Midbrain (tissue), 1 donor: ENCODE measurements at regions not wholly inside any gene's neighbourhood (a gene's known extent, or its start where the extent isn't known, plus 50 kb on each side); places are given as distances from the start of the nearest gene placed in this dataset.

Experiments used
- DNase-seq: peaks from one replicate; lab custom pipeline; 2025; lab: John Stamatoyannopoulos, UW

DNA sequence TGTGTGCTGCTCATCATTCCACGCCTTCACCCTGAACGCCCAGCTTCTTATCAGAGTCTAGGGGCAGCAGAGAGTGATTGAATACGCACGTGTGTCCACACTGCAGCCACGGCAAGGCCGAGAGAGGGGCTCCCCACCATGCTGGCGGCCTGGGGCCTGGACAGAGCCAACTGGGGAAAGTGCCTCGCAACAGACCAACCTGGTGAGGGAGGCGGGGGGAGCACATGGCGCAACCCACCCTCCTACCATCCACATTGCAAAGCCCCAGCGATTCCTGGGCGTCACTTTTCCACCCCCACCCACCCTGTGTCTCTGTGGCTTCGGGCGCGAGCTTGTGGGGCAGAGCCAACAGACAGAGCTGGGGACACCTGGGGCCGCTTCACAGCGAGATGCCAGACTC, 66.4 kb upstream of the DUSP22 start:
- no peak for DNase-seq

DNA sequence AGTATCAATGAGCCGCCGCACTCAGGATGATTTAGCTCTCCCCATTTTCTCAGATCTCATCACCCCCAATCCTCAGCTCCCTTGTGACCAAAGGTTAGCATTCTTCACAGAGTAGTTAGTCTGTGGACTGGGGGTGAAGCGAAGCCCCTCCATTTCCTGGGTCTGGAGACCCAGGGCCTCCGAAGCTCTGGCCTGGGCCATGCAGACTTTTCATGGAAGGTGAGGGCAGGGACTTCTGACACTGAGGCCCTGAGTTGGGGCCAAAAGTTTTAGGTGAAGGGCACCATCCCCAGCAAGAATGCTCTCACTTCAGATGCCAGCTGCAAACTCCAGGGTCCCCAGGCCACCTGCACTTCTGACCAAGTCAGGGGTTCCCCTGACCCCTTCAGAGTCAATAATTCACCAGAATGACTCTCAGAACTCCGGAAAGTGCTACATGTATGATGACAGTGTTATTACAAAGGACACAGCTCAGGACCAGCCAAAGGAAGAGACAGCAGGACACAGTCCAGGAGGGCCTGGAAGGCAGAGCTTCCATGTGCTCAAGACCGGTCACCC, 65.7 kb upstream of the DUSP22 start:
- DNase-seq: no peak

DNA sequence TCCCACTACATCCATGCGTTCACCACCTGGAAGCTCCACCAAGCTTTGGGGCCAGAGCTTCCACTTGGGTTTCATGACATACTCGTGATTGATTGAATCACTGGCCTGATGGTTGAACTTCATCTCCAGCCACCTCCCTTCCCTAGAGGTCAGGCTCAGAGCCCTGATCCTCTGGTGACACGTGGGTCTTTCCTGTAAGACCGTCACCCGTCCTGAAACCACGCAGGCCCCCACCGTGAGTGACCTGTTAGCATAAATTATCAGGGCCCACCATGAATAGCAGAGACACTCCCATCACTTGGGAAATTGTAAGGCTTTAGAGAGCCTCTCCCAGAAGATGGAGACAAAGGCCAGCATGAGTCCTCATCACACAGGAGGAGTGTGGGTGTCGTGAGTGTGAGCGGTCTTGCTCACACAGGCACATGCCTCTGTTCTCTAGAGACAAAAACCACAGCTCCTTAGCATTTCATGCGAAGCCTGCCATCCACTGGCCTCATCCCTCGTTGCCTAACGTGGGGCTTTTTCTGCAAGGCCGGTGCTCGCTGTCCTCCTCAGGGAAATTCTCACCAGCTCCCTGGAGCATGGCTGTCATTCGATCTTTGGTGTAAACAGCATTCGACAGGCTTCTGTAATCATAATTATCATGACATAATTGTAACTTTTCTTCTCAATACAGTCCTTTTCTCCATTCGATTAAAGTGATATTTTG, 65.1 kb upstream of the DUSP22 start:
- peak; percentile 6 for DNase-seq

DNA sequence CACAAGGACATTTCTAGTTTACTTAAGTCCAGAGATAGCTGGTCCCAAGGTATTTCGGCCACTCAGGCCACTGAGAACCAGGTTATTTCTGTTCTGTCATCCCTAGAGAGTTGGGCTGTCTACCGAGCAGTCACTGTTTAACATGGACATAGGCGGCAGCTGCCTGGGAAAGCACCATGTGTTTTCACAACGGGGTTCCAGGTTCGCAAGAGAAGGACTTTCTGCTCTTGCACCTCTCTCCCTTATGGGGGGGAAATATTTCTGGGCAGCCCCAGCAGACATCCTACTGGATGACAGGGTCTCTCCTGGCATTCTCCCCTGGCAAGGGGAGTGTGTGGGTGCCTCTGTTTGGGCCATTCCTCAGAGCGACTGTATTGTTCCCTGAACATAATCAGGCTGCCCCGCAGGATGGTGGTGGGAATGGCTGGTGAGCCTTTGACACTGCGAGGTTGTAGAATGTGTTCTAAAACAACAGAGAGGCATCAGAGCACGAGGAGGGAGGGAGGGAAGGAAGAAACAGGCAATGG, 64.4 kb upstream of the DUSP22 start:
- no peak for DNase-seq

DNA sequence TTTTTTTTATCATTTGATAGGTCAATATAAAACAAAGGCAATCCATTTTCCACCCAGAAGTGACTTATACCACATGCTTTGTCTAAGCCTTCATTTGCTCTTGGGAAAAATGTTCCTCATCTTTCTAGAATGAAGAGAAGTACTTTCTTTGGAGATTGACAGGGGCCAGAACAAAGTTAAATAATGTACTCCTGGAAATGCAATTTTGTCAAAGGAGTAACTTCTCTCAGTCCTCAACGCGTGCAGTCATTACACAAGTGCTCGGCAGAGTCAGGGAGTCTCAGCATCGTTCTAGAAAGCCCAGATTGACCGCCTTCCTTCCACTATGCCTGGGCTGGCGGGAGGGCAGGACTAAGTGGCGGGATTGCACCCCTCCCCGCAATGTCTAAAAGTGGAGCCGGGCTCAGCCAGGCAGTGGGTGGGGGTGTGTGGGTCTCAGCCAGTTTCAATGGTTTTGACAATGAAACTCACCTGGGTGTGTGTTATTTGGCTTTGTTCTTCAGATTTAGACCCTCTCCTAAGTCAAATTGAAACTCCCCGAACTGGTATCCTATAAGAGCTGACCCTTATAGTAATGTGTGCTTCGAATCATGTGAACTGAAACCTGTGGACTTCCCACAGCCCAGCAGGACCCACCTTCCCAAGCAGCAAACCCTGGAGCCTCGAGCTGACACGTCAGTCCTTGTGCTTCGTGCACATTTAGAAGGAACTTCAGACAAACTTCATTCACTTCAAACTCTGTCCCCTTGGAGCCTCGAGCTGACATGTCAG, 63.2 kb upstream of the DUSP22 start:
- no peak for DNase-seq

DNA sequence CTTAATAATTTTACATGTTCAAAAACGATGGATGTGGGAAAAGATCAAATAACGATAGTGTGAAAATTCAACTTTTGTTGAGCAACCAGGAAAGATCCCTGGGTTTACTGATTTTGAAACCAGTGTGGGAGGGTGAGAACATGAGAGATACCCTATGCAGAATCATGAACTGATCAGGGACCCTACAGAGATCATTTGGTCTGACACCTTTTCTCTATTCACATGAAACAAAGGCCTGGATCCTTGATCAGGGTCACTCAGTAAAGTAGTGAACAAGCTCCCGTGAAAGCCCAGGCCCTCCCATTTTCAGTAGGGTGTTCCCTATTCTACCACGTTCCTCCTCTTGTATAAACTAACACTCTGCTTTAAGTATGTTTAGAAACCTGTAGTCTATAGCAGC, 60.5 kb upstream of the DUSP22 start:
- no peak for DNase-seq

DNA sequence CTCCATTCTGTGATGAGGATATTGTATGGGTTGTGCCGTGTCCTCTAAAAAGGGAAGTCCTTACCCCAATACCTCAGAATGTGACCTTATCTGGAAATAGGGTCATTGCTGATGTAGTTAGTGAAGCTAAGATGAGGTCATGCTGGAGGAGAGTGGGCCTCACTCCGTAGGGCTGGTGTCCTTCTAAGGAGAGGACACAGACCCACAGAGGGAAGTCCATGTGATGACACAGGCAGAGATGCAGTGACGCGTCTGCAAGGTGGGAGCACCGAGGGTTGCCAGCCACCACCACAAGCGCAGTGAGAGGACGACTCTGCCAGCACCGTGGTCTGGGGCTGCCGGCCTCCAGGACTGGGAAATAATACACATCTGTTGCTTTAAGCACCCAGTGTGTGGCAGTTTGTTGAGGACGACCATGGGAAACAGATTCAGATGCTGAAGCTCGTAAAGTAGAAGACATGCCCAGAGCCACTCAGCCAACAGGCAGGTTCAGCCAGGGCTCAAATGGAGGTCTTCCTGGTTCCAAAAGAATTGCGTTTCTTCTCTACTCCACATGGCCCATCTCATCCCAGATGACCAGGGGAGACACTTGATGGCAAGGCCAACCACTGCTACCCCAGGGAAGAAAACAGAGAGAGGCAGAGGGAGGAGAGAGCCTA, 59.2 kb upstream of the DUSP22 start:
- no peak for DNase-seq

DNA sequence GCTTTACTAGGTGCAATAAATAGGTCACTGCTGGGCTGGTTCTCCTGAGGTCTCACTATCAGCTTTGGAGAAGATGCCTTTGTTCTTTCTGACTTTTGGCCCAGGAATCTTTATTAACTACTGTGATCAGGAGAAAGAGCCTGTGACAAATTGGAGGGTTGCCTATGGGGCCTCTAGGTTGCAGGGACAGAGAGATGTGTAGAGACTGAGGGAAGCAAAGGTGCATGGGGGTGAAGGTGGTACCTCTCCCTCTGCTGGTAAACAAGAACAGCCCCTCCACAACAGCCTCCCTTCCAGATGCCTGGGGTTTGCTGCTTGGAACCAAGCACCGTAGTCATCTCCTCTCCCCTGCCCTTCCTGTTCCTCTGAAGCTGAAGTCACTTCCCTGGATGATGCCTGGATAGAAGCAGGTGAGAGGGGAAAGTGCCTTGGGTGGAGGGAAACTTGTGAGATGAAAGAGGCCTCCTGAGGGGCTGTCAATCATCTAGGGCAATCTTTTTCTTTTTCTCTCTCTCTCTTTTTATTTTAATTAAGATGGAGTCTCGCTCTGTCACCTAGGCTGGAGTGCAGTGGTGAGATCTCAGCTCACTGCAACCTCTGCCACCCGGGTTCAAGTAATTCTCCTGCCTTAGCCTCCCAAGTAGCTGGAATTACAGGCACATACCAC, 57.4 kb upstream of the DUSP22 start:
- no peak for DNase-seq

DNA sequence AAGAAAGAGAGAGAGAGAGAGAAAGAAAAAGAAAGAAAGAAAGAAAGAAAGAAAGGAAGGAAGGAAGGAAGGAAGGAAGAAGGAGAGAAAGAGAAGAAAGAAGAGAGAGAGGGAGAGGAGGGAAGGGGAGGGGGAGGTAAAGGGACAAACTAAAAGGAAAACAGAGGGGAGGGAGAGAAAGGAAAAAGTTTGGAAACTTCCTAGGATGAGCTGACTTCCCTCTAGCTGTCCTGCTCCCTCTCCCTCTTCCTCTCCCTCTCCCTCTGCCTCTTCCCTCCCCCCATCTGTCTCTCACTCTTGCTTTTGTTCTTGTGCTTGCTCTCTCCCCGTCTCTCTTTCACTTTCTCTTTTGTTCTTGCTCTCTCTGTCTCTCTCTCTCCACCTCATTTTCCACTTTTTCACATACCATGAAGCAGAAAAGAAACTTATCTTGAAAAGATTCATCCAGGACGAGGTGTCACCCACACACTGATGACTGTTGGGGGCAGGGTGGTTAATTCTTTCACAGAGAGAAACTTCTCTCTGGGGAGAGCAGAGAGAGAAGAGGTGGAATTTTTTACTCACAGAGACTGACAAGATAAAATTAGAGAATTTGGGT, 56.4 kb upstream of the DUSP22 start:
- no peak for DNase-seq

DNA sequence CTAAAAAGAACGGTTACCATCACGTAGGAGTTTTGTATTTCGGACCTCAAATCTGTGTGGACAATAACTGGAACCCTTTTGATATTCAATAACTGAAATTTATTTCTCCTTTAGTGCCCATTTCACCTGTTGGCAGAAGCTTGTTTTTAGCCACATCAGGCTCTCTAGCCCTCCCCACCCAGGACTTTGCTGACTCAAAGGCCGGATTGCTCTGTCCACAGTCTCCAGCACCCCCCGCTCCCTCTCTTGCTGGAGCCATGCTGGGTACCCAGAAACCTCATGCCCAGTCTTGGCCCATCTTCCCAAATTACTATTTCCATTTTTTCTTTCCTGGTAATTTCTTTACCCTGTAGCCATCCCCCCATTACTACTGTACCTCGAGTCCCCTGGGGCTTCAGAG, 55.8 kb upstream of the DUSP22 start:
- no peak for DNase-seq

DNA sequence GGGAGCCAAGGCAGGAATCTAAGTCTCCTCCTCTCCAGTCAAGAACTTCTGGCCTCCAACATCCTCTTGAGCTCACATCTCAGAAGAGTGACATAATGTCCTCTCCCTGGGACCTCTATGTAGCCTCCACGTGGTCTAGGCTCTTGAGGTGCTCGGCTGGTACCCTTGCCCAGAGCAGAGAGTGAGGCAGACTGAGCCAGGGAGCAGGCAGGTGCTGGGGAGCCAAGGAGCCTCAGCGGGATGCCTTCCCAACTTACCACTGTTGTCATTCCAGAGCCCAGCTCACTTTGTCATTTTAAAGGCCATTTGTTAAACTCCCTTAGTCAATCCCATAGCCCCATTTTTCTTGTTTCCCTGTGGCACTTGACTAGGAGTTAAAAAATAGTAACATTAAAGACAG, 52.1 kb upstream of the DUSP22 start:
- no peak for DNase-seq

DNA sequence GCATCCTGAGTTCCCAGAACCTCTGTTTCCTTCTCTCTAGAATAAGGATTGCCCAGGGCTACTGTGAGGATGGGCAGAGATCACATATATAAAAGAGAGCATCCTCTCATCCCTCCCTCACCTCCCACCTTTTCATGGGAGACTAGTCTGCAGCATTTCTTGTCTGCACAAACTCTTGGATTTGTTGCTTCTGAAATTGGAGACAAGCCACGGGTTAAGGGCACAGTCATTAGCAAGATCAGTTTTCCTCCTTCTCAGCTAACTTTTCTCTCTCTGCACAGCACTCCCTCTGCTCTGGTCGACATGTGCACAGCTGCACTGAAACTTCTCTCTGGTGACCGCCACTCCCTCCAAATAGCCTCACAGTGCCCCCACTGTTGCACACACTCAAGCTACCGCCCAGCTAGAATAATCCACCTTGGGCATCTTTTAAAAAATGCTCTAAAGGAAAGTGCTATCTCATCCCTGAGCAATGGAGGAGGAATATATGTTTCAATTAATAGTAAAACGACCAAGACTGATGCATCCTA, 50.9 kb upstream of the DUSP22 start:
- DNase-seq: no peak
